Colonic mucosa (tissue), 4 donors: ENCODE measurements at regions not wholly inside any gene's neighbourhood (a gene's known extent, or its start where the extent isn't known, plus 50 kb on each side); places are given as distances from the start of the nearest gene placed in this dataset.
"Not testable (repeated sequence)": the region's sequence is repeated elsewhere in the genome, so short reads cannot be mapped to it uniquely, and the experiment has no call there.

Experiments used
- DNase-seq: peaks from one replicate; pipeline ENCODE4 v3.0.0-alpha.2; 2020
- H3K27ac ChIP-seq: fragments of 200-600 bp; one replicate; pipeline ENCODE4 v1.8.0; 2021
- H3K27me3 ChIP-seq: fragments of 200-600 bp; one replicate; pipeline ENCODE4 v1.8.0; 2021
- H3K36me3 ChIP-seq: fragments of 200-600 bp; one replicate; pipeline ENCODE4 v1.8.0; 2021
- H3K4me1 ChIP-seq: fragments of 200-600 bp; one replicate; pipeline ENCODE4 v1.8.0; 2021; ENCODE audit warnings: mild to moderate bottlenecking
- H3K4me3 ChIP-seq: fragments of 200-600 bp; one replicate; pipeline ENCODE4 v1.8.0; 2021
- H3K9ac ChIP-seq, 2 donors: one replicate each; pipeline ENCODE4 v1.7.0; 2013; ENCODE audit warnings: control low read depth in 2 of 2, low read depth in 2 of 2, low read length in 2 of 2
- H3K9me3 ChIP-seq: fragments of 200-600 bp; one replicate; pipeline ENCODE4 v1.8.0; 2021
- CTCF ChIP-seq: fragments of 200-600 bp; IDR thresholded peaks from one replicate; pipeline ENCODE4 v1.8.0; 2022; ENCODE audit warnings: antibody characterized with exemption, mild to moderate bottlenecking
- intact Hi-C: fragments of 100-400 bp; cut with DNase I; formaldehyde crosslinking; loops from one replicate; pipeline ENCODE4 v1.14.1; 2022
- donor health status: healthy.
- donor health status: DM: no; HTN: no; CAD: no.
- donor health status: DM: no; HTN: no; CAD: no.

GRCh38 chr10:29780096-29780495 is 145.3 kb upstream of the SVIL start:
- Histone ChIP-seq H3K36me3 (no peaks in the 10 kb centered on the region), H3K4me1 (no peaks in the 10 kb centered on the region), H3K4me3 (no peak overlapping the region), H3K9me3 (no peaks in the 10 kb centered on the region), H3K27me3 (no peaks in the 10 kb centered on the region), H3K27ac (no peak overlapping the region), H3K9ac (no peak overlapping the region)
- DNase-seq, result no peak
- no peak for TF ChIP-seq CTCF
- intact Hi-C loops, result no loop called here

GRCh38 chr10:29776246-29776645 is 141.5 kb upstream of the SVIL start:
- no peaks in the 10 kb centered on the region for H3K36me3 ChIP-seq
- no peak overlapping the region for H3K4me3 ChIP-seq
- no peak overlapping the region for H3K27ac ChIP-seq
- no peaks in the 10 kb centered on the region for H3K27me3 ChIP-seq
- no peaks in the 10 kb centered on the region for H3K9me3 ChIP-seq
- H3K4me1 ChIP-seq, result no peaks in the 10 kb centered on the region
- no peak for TF ChIP-seq CTCF
- H3K9ac ChIP-seq, result no peak overlapping the region
- DNase-seq, result no peak
- intact Hi-C loops, result no loop called here

- H3K4me1 ChIP-seq, result no peaks in the 10 kb centered on the region
- no peaks in the 10 kb centered on the region for H3K27me3 ChIP-seq
- H3K36me3 ChIP-seq, result no peaks in the 10 kb centered on the region
- TF ChIP-seq CTCF, result no peak
- H3K4me3 ChIP-seq, result no peak overlapping the region
- no peak overlapping the region for H3K9ac ChIP-seq
- DNase-seq, result no peak
- intact Hi-C loops, result no loop called here
- no peak overlapping the region for H3K27ac ChIP-seq
- no peaks in the 10 kb centered on the region for H3K9me3 ChIP-seq
These were observed 139.7 kb upstream of the SVIL start for GRCh38 chr10:29774475-29774874.

- Histone ChIP-seq H3K4me3 (no peak overlapping the region), H3K36me3 (no peaks in the 10 kb centered on the region), H3K9ac (no peak overlapping the region), H3K4me1 (no peaks in the 10 kb centered on the region), H3K27me3 (no peaks in the 10 kb centered on the region), H3K9me3 (no peaks in the 10 kb centered on the region), H3K27ac (no peak overlapping the region)
- intact Hi-C loops, result no loop called here
- no peak for DNase-seq
- TF ChIP-seq CTCF, result no peak
These were observed 138.9 kb upstream of the SVIL start for GRCh38 chr10:29773675-29774091.

GRCh38 chr10:29772403-29772802 is 137.6 kb upstream of the SVIL start:
- no peaks in the 10 kb centered on the region for H3K27me3 ChIP-seq
- H3K9ac ChIP-seq, result no peak overlapping the region
- H3K4me1 ChIP-seq, result no peaks in the 10 kb centered on the region
- H3K27ac ChIP-seq, result no peak overlapping the region
- no peaks in the 10 kb centered on the region for H3K9me3 ChIP-seq
- no peak for DNase-seq
- no peak overlapping the region for H3K4me3 ChIP-seq
- intact Hi-C loops, result no loop called here
- no peak for TF ChIP-seq CTCF
- no peaks in the 10 kb centered on the region for H3K36me3 ChIP-seq

- intact Hi-C loops, result no loop called here
- TF ChIP-seq CTCF, result no peak
These were observed 136.6 kb upstream of the SVIL start for GRCh38 chr10:29771376-29771775.

GRCh38 chr10:29769277-29769676 is 134.5 kb upstream of the SVIL start:
- H3K27ac ChIP-seq, H3K36me3 ChIP-seq, intact Hi-C loops, H3K4me3 ChIP-seq, H3K9me3 ChIP-seq, H3K27me3 ChIP-seq, H3K4me1 ChIP-seq, H3K9ac ChIP-seq, DNase-seq: not testable (repeated sequence)

More at GRCh38 chr10:29771376-29771775, 136.6 kb upstream of the SVIL start:
- Histone ChIP-seq H3K9ac (no peak overlapping the region), H3K4me3 (no peak overlapping the region), H3K36me3 (no peaks in the 10 kb centered on the region), H3K4me1 (no peaks in the 10 kb centered on the region), H3K27ac (no peak overlapping the region), H3K9me3 (no peaks in the 10 kb centered on the region), H3K27me3 (no peaks in the 10 kb centered on the region)
- no peak for DNase-seq
